ENCODE measurements at regions not wholly inside any gene's neighbourhood (a gene's known extent, or its start where the extent isn't known, plus 50 kb on each side); places are given as distances from the start of the nearest gene placed in this dataset.

- TF ChIP-seq CTCF (IDR thresholded peaks at IDR 0.05; ENCODE audit: low read depth, low read length) (no peak), EZH2phosphoT487 (IDR thresholded peaks at IDR 0.05; ENCODE audit: low read depth) (no peak)
Measured at GRCh38 chr22:42184852-42185251, 54.2 kb upstream of the CYP2D6 start.

All from OCI-LY3 (cell line).